WI38 (cell line): ENCODE measurements at regions not wholly inside any gene's neighbourhood (a gene's known extent, or its start where the extent isn't known, plus 50 kb on each side); places are given as distances from the start of the nearest gene placed in this dataset.

Source experiments
- H3K4me3 ChIP-seq: 2 replicates; pipeline ENCODE4 v1.5.1; 2011; ENCODE audit warnings: low read depth, mild to moderate bottlenecking, control low read depth, low read length
- TF ChIP-seq, protein P1 (sequence below): IDR thresholded peaks from 2 replicates; pipeline ENCODE4 v1.5.1; 2012; ENCODE audit warnings: low read depth, mild to moderate bottlenecking, control low read depth, low read length

DNA sequence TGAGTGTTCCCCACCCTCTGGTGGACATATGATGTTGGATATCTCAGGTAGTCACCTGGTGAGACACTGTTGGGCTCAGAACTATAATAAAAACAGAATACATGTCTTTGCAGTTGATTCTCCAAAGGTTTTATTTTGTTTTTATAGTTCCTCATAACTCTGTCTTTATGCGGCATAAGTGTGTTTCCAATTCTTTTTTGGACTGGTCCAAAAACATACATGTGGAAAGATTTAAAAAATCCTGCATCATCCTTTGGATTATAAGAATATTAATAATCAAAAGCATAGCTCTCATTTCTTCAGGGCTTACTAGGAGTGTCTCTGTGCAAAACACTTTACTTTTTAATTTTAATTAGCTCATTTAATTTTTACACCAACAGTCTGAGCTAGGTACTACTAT lies 71.0 kb upstream of the ANKRD34C start:
- TF ChIP-seq, protein P1, sequence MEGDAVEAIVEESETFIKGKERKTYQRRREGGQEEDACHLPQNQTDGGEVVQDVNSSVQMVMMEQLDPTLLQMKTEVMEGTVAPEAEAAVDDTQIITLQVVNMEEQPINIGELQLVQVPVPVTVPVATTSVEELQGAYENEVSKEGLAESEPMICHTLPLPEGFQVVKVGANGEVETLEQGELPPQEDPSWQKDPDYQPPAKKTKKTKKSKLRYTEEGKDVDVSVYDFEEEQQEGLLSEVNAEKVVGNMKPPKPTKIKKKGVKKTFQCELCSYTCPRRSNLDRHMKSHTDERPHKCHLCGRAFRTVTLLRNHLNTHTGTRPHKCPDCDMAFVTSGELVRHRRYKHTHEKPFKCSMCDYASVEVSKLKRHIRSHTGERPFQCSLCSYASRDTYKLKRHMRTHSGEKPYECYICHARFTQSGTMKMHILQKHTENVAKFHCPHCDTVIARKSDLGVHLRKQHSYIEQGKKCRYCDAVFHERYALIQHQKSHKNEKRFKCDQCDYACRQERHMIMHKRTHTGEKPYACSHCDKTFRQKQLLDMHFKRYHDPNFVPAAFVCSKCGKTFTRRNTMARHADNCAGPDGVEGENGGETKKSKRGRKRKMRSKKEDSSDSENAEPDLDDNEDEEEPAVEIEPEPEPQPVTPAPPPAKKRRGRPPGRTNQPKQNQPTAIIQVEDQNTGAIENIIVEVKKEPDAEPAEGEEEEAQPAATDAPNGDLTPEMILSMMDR = no peak
- no peak overlapping the region for H3K4me3 ChIP-seq

DNA sequence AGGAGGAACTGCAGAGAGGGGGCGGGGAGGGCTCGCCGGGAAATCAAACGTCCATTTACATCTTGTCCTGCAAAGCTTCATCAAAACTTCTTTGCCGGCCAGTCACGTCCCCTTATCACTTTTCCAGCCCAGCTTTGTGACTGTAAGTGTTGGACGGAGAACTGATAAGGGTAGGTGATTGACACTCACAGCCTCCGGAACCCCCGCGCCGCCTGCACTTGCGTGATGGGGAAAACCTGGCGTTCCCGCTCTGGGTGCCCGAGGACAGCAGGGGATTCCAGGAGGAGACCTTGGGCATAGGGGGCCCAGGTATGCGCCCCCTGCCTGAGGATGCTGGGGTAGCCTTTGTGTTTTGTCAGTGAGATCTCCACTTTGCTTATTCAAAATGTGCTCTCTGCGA lies 72.8 kb upstream of the ANKRD34C start:
- H3K4me3 ChIP-seq = no peak overlapping the region
- TF ChIP-seq, protein P1 = no peak

DNA sequence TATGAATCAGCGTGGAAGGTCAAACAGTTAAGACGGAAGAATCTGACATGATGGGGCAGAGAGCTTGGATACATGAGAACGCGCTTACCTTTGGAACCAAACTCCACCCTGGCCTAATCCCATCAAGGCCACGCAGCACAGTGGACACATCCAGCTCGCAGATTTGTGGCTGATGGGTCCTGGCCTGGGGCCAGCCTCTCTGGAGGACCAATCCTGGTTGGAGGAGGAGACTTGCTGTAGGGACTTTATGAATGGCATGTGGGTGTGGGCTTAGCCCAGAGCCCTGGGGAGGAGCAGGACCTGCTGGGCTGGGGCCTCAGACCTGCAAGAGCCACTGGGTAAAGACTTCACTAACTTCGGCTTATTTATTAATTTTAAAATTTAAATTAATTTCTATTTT lies 73.4 kb upstream of the ANKRD34C start:
- TF ChIP-seq, protein P1 = no peak
- H3K4me3 ChIP-seq = no peak overlapping the region

- no peak overlapping the region for H3K4me3 ChIP-seq
- TF ChIP-seq, protein P1 = no peak
Measured at GRCh38 chr15:79208179-79208578, 74.3 kb upstream of the ANKRD34C start.

DNA sequence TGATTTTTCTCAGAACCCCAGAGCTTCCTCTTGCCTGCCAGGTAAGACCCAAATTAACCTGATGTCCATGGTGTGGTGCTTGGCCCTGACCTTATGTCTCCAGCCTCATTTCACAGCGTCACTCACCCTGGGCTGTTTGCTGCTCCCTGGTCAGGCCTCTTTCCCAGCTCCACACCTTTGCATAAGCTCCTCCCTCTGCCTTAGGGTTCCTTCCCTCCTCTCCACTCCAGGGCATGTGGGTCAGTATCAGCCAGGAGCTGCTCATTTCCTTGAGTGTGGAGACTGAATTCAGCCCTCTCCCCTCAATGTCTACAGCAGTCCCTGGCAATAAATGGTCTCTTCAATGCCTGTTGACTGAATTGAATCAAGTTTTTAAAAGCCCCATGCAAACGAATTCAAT lies 75.6 kb upstream of the ANKRD34C start:
- no peak overlapping the region for H3K4me3 ChIP-seq
- TF ChIP-seq, protein P1 = no peak

DNA sequence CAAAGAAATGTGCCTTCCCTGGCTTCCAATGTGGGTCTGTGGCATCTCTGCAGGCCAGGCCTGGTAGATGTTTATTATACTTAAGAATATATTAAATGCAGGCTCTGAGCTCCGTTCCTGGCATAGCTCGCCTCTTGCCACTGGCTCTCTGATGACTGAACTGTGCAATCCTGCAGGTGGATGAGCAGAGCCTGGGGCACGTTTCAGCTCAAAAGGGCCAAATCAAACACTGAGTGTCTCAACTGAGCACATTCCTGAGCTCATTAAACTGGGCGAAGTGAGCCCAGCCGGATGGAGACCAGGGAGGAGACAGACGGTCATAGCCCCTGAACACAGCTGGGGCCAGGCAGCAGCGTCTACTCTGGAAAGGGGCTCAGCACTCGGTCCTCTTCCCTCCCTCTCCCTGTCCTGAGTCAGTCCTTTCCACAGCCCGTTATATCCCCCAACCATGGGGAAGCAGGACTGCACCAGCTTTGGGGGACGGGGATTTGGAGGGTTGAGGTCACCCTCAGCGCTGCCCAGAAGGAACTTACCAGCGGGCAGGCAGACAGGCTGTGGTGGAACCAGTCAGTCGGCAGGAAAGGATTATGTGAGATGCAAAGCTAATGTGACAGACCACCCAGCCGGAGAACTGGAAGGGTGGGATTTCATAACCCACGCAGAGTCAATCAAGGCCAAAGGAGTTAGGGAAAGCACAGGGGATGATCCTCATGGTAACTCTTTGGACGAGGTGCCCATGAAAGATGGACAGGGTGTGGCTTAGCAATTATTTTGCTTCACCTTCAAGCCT lies 77.4 kb upstream of the ANKRD34C start:
- H3K4me3 ChIP-seq = no peak overlapping the region
- TF ChIP-seq, protein P1 = no peak

GRCh38 chr15:79198461-79198860 lies 84.1 kb upstream of the ANKRD34C start:
- no peak overlapping the region for H3K4me3 ChIP-seq
- TF ChIP-seq, protein P1 = no peak
